ENCODE measurements at regions not wholly inside any gene's neighbourhood (a gene's known extent, or its start where the extent isn't known, plus 50 kb on each side); places are given as distances from the start of the nearest gene placed in this dataset.
"Not testable (repeated sequence)": the region's sequence is repeated elsewhere in the genome, so short reads cannot be mapped to it uniquely, and the experiment has no call there.

DNA sequence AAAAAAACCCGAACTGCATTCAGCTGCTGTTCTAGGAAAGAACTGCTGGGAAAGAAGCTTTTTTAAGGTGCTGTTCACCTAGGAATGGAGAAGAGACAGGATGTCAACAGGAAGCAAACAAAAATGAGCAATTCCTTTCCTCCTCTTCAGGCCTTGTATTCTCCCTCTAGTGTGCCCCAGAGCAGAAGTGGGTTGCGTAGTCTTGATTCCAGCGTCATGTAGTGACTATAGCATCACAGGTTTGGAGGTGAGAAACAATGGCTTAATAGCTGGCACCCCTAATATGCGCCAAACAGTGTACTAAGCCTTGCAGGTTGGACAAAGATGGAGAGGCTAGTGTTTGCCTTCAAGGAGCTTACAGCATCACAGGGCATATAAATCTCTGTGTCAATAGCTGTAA lies 146.3 kb upstream of the LCORL start:
- no peak for DNase-seq

GRCh38 chr4:18166925-18167324 lies 145.4 kb upstream of the LCORL start:
- no peak for DNase-seq

DNA sequence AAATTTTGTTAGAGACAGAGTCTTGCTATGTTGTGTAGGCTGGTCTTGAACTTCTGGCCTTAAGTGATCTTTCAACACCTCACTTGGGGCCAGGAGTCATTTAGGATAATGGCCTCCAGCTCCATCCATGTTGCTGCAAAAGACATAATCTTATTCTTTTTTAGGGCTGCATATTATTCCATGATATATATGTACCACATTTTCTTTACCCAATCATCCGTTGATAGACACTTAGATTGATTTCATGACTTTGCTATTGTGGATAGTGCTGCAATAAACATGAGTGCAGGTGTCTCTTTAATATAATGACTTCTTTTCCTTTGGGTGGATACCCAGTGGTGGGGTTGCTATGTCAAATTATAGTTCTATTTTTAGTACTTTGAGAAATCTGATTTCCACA lies 140.9 kb upstream of the LCORL start:
- DNase-seq = no peak

DNA sequence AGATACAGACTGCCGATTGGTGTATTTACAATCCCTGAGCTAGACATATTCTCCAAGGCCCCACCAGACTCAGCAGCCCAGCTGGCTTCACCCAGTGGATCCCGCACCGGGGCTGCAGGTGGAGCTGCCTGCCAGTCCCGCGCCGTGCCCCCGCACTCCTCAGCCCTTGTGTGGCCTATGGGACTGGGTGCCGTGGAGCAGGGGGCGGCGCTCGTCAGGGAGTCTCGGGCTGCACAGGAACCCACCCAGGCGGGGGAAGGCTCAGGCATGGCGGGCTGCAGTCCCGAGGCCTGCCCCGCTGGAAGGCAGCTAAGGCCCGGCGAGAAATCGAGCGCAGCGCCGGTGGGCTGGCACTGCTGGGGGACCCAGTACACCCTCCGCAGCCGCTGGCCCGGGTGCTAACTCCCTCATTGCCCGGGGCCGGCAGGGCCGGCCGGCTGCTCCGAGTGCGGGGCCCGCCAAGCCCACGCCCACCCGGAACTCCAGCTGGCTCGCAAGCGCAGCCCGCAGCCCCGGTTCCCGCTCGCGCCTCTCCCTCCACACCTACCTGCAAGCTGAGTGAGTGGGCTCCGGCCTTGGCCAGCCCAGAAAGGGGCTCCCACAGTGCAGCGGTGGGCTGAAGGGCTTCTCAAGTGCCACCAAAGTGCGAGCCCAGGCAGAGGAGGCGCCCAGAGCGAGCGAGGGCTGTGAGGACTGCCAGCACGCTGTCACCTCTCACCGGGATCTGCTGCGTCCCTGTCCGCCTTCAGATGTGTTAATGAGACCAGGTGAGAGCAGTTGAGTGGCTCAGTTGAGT lies 137.8 kb upstream of the LCORL start:
- not testable (repeated sequence) for DNase-seq

DNA sequence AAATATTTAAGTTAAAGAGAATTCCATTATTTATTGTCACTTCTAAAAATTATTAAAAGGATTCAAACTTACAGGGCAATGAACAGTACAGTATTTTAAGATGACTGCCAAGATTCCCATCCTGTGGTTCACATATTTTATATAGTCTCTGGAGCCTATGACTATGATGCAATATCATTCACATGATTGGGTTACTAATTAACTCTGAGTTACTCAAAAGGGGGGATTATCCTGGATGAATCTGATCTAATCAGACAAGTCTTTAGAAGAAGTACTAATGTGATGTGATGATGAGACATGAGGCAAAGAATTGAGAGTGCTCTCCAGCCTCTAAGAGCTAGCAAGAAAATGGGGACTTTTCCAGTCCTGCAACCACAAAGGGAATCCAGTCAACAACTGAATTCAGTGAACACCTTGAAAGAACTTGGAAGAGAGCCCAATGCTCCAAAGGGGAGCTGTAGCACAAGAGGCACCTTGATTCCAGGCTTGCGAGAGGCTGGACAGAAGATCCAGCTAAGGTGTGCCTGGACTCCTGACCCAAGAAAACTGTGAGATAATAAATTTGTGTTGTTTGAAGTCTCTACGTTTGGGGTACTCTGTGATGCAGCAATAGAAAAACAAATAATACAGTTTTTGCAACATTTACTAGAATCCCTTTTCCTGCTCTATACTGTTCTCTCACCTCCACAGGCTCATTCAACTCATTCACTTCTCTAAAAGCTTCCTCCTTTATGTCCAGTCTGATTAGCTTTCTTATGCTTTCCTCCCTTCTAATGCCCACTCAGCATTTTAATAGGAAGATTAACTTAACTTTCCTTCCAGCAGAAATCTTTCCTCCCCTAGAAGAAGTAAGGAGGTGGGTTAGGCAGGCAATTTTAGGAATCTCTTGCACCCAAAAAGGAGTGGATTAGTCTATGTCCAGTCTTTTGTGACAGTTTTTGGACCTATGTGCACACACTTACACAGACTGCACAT lies 133.8 kb upstream of the LCORL start:
- DNase-seq = no peak

GRCh38 chr4:18138076-18138665 lies 116.6 kb upstream of the LCORL start:
- DNase-seq = no peak

- no peak for DNase-seq
Measured at GRCh38 chr4:18134111-18134510, 112.6 kb upstream of the LCORL start.

DNA sequence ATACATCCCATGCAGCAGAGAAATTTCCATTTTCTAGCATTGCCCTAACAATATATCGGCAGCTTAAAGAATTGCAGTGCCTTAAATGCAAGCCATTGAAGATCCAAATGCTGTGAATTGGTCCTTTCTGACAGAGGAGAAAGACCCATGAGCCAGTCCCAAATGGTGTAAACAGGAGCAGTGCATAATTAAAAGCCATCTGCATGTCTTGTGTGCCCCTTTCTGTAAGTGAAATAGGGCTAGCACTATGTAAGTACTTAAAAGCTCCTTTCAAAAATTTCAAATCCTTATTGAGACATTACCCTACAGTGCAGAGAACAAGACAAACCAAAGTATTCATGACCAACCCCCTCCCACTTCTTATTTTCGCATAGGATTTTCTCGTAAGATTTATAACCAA lies 108.7 kb upstream of the LCORL start:
- DNase-seq = no peak

DNA sequence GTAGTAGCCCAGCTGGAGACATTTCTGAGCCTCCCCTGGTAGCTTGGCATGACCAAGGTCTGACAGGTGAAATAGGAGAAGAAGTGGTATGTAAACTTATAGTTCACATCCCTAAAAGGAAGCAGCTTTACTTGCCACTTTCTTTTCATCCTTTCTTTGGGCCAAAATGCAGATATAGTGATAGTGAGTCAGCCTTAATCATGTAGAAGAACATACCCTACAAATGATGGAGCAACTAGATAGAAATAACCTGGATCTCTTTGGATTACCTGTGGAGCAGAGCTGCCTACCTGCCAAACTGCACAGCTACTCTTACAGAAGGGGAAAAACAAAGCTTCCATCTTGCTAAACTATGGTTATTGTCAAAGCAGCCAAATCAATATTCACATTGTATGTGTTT lies 106.7 kb upstream of the LCORL start:
- DNase-seq = no peak

DNA sequence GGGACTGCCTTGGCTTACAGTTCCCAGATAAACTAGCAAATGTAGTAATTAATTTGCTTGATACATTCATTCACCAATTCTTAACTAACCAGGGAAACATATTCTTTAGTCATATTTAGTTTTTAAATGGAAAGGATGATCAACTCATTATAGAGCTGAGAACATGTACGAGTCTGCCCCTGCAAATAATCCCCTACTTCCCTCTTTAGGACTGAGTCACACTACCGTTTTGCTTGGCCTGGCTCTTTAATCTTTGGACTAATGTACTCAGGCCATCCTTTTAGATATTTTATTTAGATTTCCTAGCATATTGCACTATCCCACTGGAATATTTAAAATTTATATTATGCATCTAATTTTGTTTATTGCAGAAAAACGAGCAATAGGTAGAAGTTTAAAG lies 105.5 kb upstream of the LCORL start:
- no peak for DNase-seq

- no peak for DNase-seq
Measured at GRCh38 chr4:18113710-18114331, 92.3 kb upstream of the LCORL start.

- DNase-seq = no peak
Measured at GRCh38 chr4:18111081-18111480, 89.5 kb upstream of the LCORL start.

DNA sequence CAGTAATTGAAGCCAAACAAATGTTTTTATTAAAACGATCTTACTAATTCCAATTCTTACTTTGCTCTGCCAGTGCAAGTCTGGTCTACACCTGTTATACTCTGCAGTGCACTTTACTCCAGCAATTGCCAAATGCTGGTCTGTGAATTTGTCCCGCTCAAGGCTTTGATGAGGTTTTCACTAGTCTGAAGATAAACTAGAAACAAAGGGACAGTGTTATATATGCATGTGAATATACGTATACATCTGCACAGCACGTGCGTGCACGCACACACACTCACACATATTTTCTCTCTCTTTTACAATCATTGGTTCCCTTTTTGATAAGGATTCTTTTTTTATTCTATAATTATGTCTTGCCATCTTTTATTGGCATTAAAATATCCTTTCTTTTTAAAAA lies 88.5 kb upstream of the LCORL start:
- no peak for DNase-seq

DNA sequence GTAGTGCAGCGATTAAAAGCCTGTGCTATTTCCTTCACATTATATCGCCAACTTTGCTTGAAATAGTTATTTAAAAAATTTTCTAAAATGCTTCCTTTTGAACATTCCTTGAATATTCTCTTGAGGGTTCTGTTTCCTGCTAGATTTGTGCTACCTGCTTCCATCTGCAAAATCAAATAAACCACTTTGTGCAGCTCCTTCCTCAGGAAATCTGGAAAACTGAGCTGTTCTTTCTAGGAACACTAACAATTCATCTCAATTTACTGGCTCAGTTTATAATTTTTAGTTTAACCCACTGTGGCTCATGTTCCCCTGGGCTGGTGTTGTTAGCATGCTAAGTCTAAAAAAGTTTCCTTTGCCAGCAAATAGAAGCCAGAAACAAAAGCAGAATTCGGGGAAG lies 88.1 kb upstream of the LCORL start:
- no peak for DNase-seq

GRCh38 chr4:18107848-18108528 lies 86.4 kb upstream of the LCORL start:
- DNase-seq = not testable (repeated sequence)

- DNase-seq = no peak
Measured at GRCh38 chr4:18106620-18107019, 85.1 kb upstream of the LCORL start.

DNA sequence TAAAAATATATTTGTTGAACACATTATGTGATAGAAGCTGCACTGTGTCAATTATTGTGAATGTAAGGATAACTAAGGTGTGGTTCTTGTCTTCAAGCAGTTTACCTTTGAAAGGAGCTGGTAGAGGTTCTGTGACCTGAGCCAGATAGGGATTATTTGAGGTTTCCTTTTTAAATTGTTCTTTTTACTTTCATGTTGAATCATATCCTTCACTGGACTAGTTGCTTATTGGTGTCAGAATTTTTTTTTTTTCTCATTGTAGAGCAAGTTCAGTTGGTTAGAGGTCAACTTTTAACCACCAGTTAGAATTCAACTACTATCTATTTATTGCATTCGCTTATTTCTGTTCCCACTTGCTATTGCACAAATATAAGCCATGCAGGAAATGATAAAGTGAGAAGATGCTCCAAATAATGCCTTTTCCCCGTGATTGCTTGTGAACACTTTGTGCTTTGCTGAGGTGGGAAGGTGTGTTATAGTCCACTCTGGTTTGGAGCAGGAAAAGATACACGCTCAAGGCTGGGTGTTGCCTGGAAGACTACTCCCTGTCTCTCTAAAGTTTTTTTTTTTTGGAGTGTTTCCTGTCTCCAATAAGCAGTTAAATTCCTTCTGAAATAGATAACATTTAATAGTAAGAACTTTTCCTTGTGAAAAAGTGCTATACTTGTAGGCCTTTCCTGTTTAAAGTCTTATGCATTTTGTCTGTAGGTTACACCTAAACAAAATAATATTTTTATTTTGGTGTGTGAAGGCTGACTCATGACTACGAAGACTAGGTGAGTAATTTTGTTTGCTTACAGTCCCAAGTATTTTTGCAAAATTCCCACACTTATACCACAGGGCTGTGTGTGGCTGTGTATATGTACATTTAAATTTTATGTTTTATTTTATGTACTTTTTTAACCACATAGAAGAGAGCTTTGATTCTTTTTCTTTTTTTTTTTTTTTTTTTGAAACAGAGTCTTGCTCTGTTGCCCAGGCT lies 83.8 kb upstream of the LCORL start:
- DNase-seq = no peak

- DNase-seq = no peak
Measured at GRCh38 chr4:18103876-18104605, 82.5 kb upstream of the LCORL start.

DNA sequence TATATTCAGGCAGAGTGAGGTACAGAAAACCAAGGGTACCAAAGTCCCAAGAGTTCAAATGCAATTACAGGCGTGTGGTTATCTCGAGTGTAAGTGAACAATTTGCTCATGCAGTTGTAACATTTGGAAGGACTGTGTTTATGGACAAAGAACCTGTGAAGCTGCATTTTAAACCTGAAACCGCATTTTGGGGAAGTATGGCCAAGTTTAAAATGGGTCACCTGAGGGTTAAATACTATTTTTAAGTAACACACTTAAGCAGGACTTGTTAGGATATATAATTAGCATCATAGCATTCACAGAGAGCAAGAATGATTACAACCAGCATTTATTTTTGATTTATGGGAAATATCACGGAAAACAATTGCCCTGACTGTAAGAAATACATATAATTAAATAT lies 79.1 kb upstream of the LCORL start:
- no peak for DNase-seq

- DNase-seq = not testable (repeated sequence)
Measured at GRCh38 chr4:18090447-18090846, 68.9 kb upstream of the LCORL start.

GRCh38 chr4:18082236-18082635 lies 60.7 kb upstream of the LCORL start:
- DNase-seq = no peak

Data from NCI-H510A (cell line).